IMR-90 (cell line): ENCODE measurements at regions not wholly inside any gene's neighbourhood (a gene's known extent, or its start where the extent isn't known, plus 50 kb on each side); places are given as distances from the start of the nearest gene placed in this dataset.

ENCODE experiments used
- CEBPB ChIP-seq: IDR thresholded peaks from 2 replicates; pipeline ENCODE4 v1.6.1; 2012; ENCODE audit warnings: low read depth, low read length, improper control_type of control experiment
- NFE2L2 ChIP-seq: fragments of 150-350 bp; IDR thresholded peaks from 2 replicates; pipeline ENCODE4 v1.6.1; 2016; ENCODE audit warnings: low read depth, mild to moderate bottlenecking, low read length
- POLR2A ChIP-seq: IDR thresholded peaks from 2 replicates; pipeline ENCODE4 v1.6.1; 2012; ENCODE audit warnings: mild to moderate bottlenecking, low read depth, low read length
- TF ChIP-seq, protein P1 (sequence below): conservative IDR thresholded peaks from 2 replicates; pipeline ENCODE4 v1.5.1; 2012; ENCODE audit warnings: mild to moderate bottlenecking, low read depth, low read length, improper control_type of control experiment

GRCh38 chr6:167508919-167509852 lies 184.3 kb downstream of the TTLL2 start:
- TF ChIP-seq, protein P1, sequence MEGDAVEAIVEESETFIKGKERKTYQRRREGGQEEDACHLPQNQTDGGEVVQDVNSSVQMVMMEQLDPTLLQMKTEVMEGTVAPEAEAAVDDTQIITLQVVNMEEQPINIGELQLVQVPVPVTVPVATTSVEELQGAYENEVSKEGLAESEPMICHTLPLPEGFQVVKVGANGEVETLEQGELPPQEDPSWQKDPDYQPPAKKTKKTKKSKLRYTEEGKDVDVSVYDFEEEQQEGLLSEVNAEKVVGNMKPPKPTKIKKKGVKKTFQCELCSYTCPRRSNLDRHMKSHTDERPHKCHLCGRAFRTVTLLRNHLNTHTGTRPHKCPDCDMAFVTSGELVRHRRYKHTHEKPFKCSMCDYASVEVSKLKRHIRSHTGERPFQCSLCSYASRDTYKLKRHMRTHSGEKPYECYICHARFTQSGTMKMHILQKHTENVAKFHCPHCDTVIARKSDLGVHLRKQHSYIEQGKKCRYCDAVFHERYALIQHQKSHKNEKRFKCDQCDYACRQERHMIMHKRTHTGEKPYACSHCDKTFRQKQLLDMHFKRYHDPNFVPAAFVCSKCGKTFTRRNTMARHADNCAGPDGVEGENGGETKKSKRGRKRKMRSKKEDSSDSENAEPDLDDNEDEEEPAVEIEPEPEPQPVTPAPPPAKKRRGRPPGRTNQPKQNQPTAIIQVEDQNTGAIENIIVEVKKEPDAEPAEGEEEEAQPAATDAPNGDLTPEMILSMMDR: no peak
- TF ChIP-seq POLR2A: no peak
- TF ChIP-seq NFE2L2: no peak
- no peak for TF ChIP-seq CEBPB
